Neuronal stem cell (in vitro differentiated cells): ENCODE measurements at regions not wholly inside any gene's neighbourhood (a gene's known extent, or its start where the extent isn't known, plus 50 kb on each side); places are given as distances from the start of the nearest gene placed in this dataset.
"Not testable (repeated sequence)": the region's sequence is repeated elsewhere in the genome, so short reads cannot be mapped to it uniquely, and the experiment has no call there.

Source experiments
- DNase-seq: peaks from one replicate; pipeline ENCODE4 v3.0.0-alpha.2; 2013; ENCODE audit warnings: low spot score
- H2AFZ ChIP-seq: one replicate; pipeline ENCODE4 v1.6.1; 2013; ENCODE audit warnings: mild to moderate bottlenecking, low read length, inconsistent platforms
- H2AK5ac ChIP-seq: 2 replicates; pipeline ENCODE4 v1.6.1; 2013; ENCODE audit warnings: low read depth, mild to moderate bottlenecking, inconsistent platforms, low read length, moderate library complexity, mixed read lengths
- H2BK120ac ChIP-seq: 2 replicates; pipeline ENCODE4 v1.6.1; 2013; ENCODE audit warnings: low read depth, mild to moderate bottlenecking, inconsistent platforms, low read length, moderate library complexity, mixed read lengths
- H2BK12ac ChIP-seq: one replicate; pipeline ENCODE4 v1.6.1; 2013; ENCODE audit warnings: low read length, inconsistent platforms
- H2BK15ac ChIP-seq: 2 replicates; pipeline ENCODE4 v1.6.1; 2013; ENCODE audit warnings: mild to moderate bottlenecking, low read length, inconsistent platforms, mixed read lengths
- H2BK5ac ChIP-seq: one replicate; pipeline ENCODE4 v1.6.1; 2013; ENCODE audit warnings: inconsistent platforms, mild to moderate bottlenecking, low read length, moderate library complexity
- H3K14ac ChIP-seq: one replicate; pipeline ENCODE4 v1.6.1; 2013; ENCODE audit warnings: low read length, inconsistent platforms
- H3K18ac ChIP-seq: 2 replicates; pipeline ENCODE4 v1.6.1; 2013; ENCODE audit warnings: low read length, inconsistent platforms
- H3K23ac ChIP-seq: 2 replicates; pipeline ENCODE4 v1.6.1; 2013; ENCODE audit warnings: low read depth, mild to moderate bottlenecking, mixed read lengths, low read length, inconsistent platforms; ENCODE audit not compliant: poor library complexity
- H3K27ac ChIP-seq: replicated peaks from 3 replicates; pipeline ENCODE4 v1.5.1; 2013; ENCODE audit warnings: low read length, inconsistent platforms
- H3K27me3 ChIP-seq, 3 experiments: 2 replicates each; pipeline ENCODE4 v1.6.1; 2013; ENCODE audit warnings: low read length in 3 of 3, mild to moderate bottlenecking in 2 of 3, inconsistent platforms in 1 of 3, low read depth in 1 of 3, mixed read lengths in 1 of 3, moderate library complexity in 1 of 3; ENCODE audit not compliant: control insufficient read depth in 3 of 3, insufficient read depth in 3 of 3
- H3K36me3 ChIP-seq, 2 donors: replicated peaks in 1 of 2; 2 replicates each; pipeline ENCODE4 v1.6.1; 2013; ENCODE audit warnings: low read length in 2 of 2; ENCODE audit not compliant: control insufficient read depth in 2 of 2, insufficient read depth in 2 of 2
- H3K4ac ChIP-seq: 2 replicates; pipeline ENCODE4 v1.6.1; 2013; ENCODE audit warnings: inconsistent platforms, mild to moderate bottlenecking, low read length, moderate library complexity
- H3K4me1 ChIP-seq, 2 donors: 1 replicate in 1 of 2; 2 replicates in 1 of 2; pipeline ENCODE4 v1.6.1; 2013; ENCODE audit warnings: low read length in 2 of 2, low read depth in 1 of 2; ENCODE audit not compliant: control insufficient read depth in 2 of 2, insufficient read depth in 1 of 2
- H3K4me2 ChIP-seq: one replicate; pipeline ENCODE4 v1.6.1; 2013; ENCODE audit warnings: mild to moderate bottlenecking, low read length, inconsistent platforms; ENCODE audit not compliant: insufficient read depth, poor library complexity, severe bottlenecking
- H3K4me3 ChIP-seq, 2 donors: 2 replicates each; pipeline ENCODE4 v1.5.1; 2013; ENCODE audit warnings: low read length in 2 of 2, mild to moderate bottlenecking in 2 of 2, inconsistent platforms in 1 of 2, moderate library complexity in 1 of 2
- H3K79me1 ChIP-seq: one replicate; pipeline ENCODE4 v1.6.1; 2013; ENCODE audit warnings: low read depth, mild to moderate bottlenecking, inconsistent platforms, low read length, moderate library complexity
- H3K9ac ChIP-seq: one replicate; pipeline ENCODE4 v1.6.1; 2013; ENCODE audit warnings: mild to moderate bottlenecking, low read depth, low read length, inconsistent platforms; ENCODE audit not compliant: poor library complexity
- H3K9me3 ChIP-seq, 2 donors: replicated peaks in 1 of 2; 2 replicates each; pipeline versions ENCODE3 to v1.6.1; 2013; ENCODE audit warnings: low read length in 2 of 2, mild to moderate bottlenecking in 2 of 2, inconsistent platforms in 1 of 2, low read depth in 1 of 2, mixed read lengths in 1 of 2, moderate library complexity in 1 of 2; ENCODE audit not compliant: control insufficient read depth in 2 of 2, insufficient read depth in 1 of 2
- H4K8ac ChIP-seq: one replicate; pipeline ENCODE4 v1.6.1; 2013; ENCODE audit warnings: low read depth, mild to moderate bottlenecking, inconsistent platforms, low read length, moderate library complexity
- H4K91ac ChIP-seq: one replicate; pipeline ENCODE4 v1.6.1; 2013; ENCODE audit warnings: low read length, low read depth, mild to moderate bottlenecking, inconsistent platforms; ENCODE audit not compliant: poor library complexity
- WGBS, 2 donors: extraction: QIAGEN DNeasy Blood & Tissue Kit; methylation state at CpG; one replicate each; pipeline ENCODE4 v1.1.7; 2013; ENCODE audit warnings: missing lambda C conversion rate in 2 of 2, mixed read lengths in 1 of 2; ENCODE audit not compliant: insufficient read length in 2 of 2, insufficient replicate concordance in 1 of 2; ENCODE audit errors: extremely low coverage in 2 of 2; 5-methylcytosine and 5-hydroxymethylcytosine counted together

DNA sequence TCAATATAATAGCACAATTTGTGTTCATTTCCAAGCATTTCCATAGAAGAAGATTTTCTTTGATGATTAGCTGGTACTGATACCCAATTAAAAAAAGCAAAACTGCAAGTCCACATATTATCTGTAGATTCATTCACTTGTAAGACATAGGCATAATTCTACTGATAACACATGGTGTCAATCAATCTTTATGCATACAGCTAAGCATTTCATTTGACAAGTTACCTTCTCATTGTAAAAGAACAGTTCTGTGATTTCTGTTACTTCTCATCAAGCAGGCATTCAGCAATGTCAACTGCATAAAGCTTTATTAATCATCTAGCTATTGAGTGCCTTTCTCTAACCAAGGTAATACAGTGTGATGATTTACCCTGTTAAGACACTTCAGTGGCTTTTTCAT lies 672.0 kb downstream of the PLOD2 start:
- no peak overlapping the region for H3K23ac ChIP-seq
- DNase-seq, result no peak
- no peak overlapping the region for H3K27ac ChIP-seq

DNA sequence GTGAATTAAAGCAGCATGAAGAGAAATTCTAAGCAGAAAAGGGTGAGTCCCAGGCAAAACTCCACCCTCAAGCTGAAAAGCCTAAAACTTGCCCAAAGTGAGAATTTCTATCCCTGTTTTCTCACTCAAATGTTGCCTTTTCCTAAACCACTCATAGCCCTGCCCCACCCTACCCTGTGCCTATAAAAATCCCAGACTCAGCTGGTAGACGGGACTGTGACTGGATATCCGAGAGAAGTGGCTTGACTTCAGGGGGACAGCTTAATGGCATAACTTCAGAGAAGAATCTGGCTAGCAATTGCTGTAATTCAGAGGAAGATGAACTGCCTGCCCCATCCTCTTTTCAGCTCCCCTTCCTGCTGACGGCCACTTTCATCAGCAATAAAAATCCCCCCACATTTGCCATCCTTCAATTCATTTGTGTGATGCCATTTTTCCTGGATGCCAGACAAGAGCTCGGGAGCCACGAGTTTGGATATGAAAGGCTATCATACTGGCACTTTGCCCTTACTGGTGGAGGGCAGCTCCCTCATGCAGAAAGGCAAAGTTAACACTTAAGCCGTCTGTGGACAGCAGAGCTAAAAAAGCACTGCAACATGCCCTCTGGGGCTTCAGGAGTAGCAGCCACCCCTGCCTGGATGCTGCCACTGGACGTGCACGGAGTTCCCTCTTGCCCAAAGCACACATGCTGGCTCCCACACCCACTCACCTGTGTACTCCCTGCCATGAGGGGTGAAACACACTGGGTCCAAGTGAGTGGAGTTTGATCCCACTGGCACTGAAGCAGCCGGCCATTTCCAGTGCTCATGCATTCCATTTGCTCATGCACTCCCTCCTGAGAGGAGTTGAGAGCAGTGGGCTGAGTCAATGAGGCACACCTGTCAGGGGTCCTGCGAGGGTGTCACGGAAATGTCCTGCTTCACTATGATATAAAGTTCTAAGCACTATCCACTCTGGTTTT lies 670.6 kb downstream of the PLOD2 start:
- no peak overlapping the region for H3K27ac ChIP-seq
- no peak overlapping the region for H3K4ac ChIP-seq
- no peak overlapping the region for H4K91ac ChIP-seq
- no peak overlapping the region for H3K14ac ChIP-seq
- no peak overlapping the region for H4K8ac ChIP-seq
- no peak overlapping the region for H2BK15ac ChIP-seq
- no peak overlapping the region for H3K4me2 ChIP-seq
- H3K79me1 ChIP-seq, result no peaks in the 10 kb centered on the region
- no peaks in the 10 kb centered on the region for H3K27me3 ChIP-seq
- no peaks in the 10 kb centered on the region for H3K4me1 ChIP-seq
- no peak for DNase-seq
- WGBS, 2 donors, result no CpG with 5 or more reads among the region's 11 CpGs
- no peak overlapping the region for H2BK5ac ChIP-seq
- no peak overlapping the region for H2AFZ ChIP-seq
- no peak overlapping the region for H3K18ac ChIP-seq
- peak overlapping the region in 1 of 2 donors; percentile 56 for H3K4me3 ChIP-seq
- no peak overlapping the region for H3K23ac ChIP-seq
- no peaks in the 10 kb centered on the region for H3K9me3 ChIP-seq
- no peaks in the 10 kb centered on the region for H3K36me3 ChIP-seq
- H2BK120ac ChIP-seq, result no peak overlapping the region
- H2AK5ac ChIP-seq, result no peak overlapping the region
- H2BK12ac ChIP-seq, result no peak overlapping the region
- H3K9ac ChIP-seq, result no peak overlapping the region

More for the DNA sequence above, 672.0 kb downstream of the PLOD2 start:
- Histone ChIP-seq H3K4me1 (no peaks in the 10 kb centered on the region), H2BK12ac (no peak overlapping the region), H2AK5ac (no peak overlapping the region), H3K18ac (no peak overlapping the region), H3K36me3 (no peaks in the 10 kb centered on the region), H3K27me3 (no peaks in the 10 kb centered on the region), H3K4me3 (no peak overlapping the region), H2BK120ac (no peak overlapping the region), H4K8ac (no peak overlapping the region), H3K4me2 (no peak overlapping the region), H2AFZ (no peak overlapping the region), H3K4ac (no peak overlapping the region), H3K14ac (no peak overlapping the region), H2BK5ac (no peak overlapping the region), H3K9ac (no peak overlapping the region), H4K91ac (no peak overlapping the region), H3K9me3 (no peaks in the 10 kb centered on the region), H2BK15ac (no peak overlapping the region), H3K79me1 (no peaks in the 10 kb centered on the region)

DNA sequence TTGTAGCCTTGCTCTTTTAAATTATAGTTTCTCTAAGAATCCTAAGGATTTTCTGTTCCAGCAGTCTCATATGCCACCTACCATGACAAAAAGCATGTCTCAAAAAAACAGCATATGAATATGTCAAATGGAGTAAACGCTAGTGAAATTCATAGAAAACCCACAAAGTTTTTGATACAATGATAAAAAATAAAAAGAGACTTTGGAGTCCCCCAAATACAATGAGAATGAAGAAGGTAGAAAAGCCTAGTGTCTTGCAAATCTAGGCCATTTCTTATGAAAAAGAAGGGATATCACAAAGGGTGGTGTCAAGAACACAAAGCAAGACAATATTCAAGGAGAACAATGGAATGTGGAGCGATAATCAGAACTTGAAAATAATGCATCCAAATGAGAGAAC lies 668.5 kb downstream of the PLOD2 start:
- H4K8ac ChIP-seq, result no peak overlapping the region
- H4K91ac ChIP-seq, result no peak overlapping the region
- no peak overlapping the region for H3K27ac ChIP-seq
- no peak overlapping the region for H3K23ac ChIP-seq
- H3K9me3 ChIP-seq, result no peaks in the 10 kb centered on the region
- no peak overlapping the region for H3K9ac ChIP-seq
- H3K4me3 ChIP-seq, result no peak overlapping the region
- no CpG with 5 or more reads among the region's 2 CpGs for WGBS, 2 donors
- no peak overlapping the region for H3K18ac ChIP-seq
- no peaks in the 10 kb centered on the region for H3K79me1 ChIP-seq
- H3K27me3 ChIP-seq, result no peaks in the 10 kb centered on the region
- no peak for DNase-seq
- H3K4me1 ChIP-seq, result no peaks in the 10 kb centered on the region
- H3K4me2 ChIP-seq, result no peak overlapping the region
- no peak overlapping the region for H3K4ac ChIP-seq
- H2BK12ac ChIP-seq, result no peak overlapping the region
- H2AFZ ChIP-seq, result no peak overlapping the region
- no peaks in the 10 kb centered on the region for H3K36me3 ChIP-seq
- H2BK120ac ChIP-seq, result no peak overlapping the region
- no peak overlapping the region for H2AK5ac ChIP-seq
- no peak overlapping the region for H2BK5ac ChIP-seq
- H3K14ac ChIP-seq, result no peak overlapping the region
- H2BK15ac ChIP-seq, result no peak overlapping the region

DNA sequence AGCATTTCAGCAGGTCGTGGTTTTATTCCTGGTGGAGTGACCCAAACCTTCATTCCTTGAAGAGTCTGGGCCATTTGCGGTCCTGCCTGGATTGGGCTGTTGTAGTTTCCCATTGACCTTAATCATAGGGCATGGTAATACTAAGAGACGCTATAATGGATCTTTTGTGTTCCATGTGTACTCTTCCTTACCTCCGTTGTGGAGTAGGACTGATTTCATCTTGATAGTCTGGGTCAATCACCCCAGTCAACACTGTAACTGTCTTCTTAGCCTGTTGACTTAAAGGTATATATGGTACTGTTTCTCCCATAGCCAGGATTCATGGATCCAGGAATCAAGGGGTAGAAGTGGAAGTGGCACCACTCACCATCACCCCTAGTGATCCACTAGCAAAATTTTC lies 643.6 kb downstream of the PLOD2 start:
- not testable (repeated sequence) for H3K14ac ChIP-seq, H3K36me3 ChIP-seq, H2BK12ac ChIP-seq, H3K27me3 ChIP-seq, H3K4me2 ChIP-seq, H3K23ac ChIP-seq, H3K18ac ChIP-seq, H2AFZ ChIP-seq, H2AK5ac ChIP-seq, H2BK15ac ChIP-seq, H2BK5ac ChIP-seq, H3K27ac ChIP-seq, H4K8ac ChIP-seq, H3K4ac ChIP-seq, H3K79me1 ChIP-seq, H2BK120ac ChIP-seq, H3K4me3 ChIP-seq, DNase-seq, H3K9me3 ChIP-seq, H4K91ac ChIP-seq, H3K9ac ChIP-seq
- peaks cover 0 to 19% of the 10 kb centered on the region in 2 donors for H3K4me1 ChIP-seq
- no CpG with 5 or more reads among the region's 4 CpGs for WGBS, 2 donors
